Cardiac muscle cell (in vitro differentiated cells and primary cell): ENCODE measurements at regions not wholly inside any gene's neighbourhood (a gene's known extent, or its start where the extent isn't known, plus 50 kb on each side); places are given as distances from the start of the nearest gene placed in this dataset.

Source experiments
- DNase-seq, 2 donors: peaks; one replicate each; pipeline versions ENCODE4 v3.0.0 to v3.0.0-alpha.2; 2010 to 2017; ENCODE audit warnings: low read depth in 1 of 2, low spot score in 1 of 2
- H3K27ac ChIP-seq: fragments of 200-600 bp; sonication (generic); 2 replicates; pipeline ENCODE4 v1.5.1; 2016
- H3K27me3 ChIP-seq: fragments of 200-600 bp; sonication (generic); 2 replicates; pipeline ENCODE4 v1.6.0; 2016; ENCODE audit warnings: control low read depth
- H3K36me3 ChIP-seq: fragments of 200-600 bp; sonication (generic); 2 replicates; pipeline ENCODE4 v1.5.1; 2016; ENCODE audit warnings: control low read depth
- H3K4me1 ChIP-seq: fragments of 200-600 bp; sonication (generic); 2 replicates; pipeline ENCODE4 v1.8.1; 2017; ENCODE audit warnings: low read depth, mild to moderate bottlenecking, mixed run types
- H3K4me3 ChIP-seq: fragments of 200-600 bp; sonication (generic); 2 replicates; pipeline ENCODE4 v1.5.1; 2016; ENCODE audit warnings: mild to moderate bottlenecking
- H3K9me3 ChIP-seq: fragments of 200-600 bp; sonication (generic); 2 replicates; pipeline ENCODE4 v1.5.1; 2017; ENCODE audit warnings: low read depth, mild to moderate bottlenecking, control low read depth
- CTCF ChIP-seq: IDR thresholded peaks from 2 replicates; pipeline ENCODE4 v1.5.1; 2012; ENCODE audit warnings: low read depth, mild to moderate bottlenecking, low read length

- H3K27me3 ChIP-seq = no peaks in the 10 kb centered on the region
- TF ChIP-seq CTCF = no peak
- H3K27ac ChIP-seq = no peak overlapping the region
- peaks cover 8% of the 10 kb centered on the region for H3K4me1 ChIP-seq
- no peak overlapping the region for H3K4me3 ChIP-seq
- H3K9me3 ChIP-seq = no peaks in the 10 kb centered on the region
- no peaks in the 10 kb centered on the region for H3K36me3 ChIP-seq
- DNase-seq = no peak
Measured at GRCh38 chr19:46955813-46956371, 63.7 kb upstream of the NPAS1 start.

DNA sequence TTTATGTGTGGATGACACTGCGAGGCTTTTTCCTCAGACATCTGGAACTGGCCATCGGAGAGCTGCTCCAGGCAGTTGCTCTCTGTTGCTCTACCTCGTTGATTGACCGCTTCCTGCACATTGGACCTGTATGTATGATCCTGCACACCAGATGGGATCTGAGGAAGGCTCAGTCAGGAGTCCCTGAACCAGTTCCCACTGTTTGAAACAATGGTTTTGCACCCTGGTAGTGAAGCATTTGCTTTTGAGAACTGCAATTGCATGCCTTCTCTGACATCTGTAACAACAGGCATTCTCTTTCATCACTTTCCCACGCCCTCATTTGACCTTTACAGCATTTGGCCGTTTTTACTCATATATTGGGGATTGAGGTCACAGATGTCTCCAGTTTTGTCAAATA, 61.1 kb upstream of the NPAS1 start:
- DNase-seq = peak in 1 of 2 donors; percentile 70
- Histone ChIP-seq H3K27ac (peak overlapping the region; percentile 50), H3K9me3 (no peaks in the 10 kb centered on the region), H3K4me3 (no peak overlapping the region), H3K4me1 (peaks cover 8% of the 10 kb centered on the region), H3K27me3 (no peaks in the 10 kb centered on the region), H3K36me3 (no peaks in the 10 kb centered on the region)
- TF ChIP-seq CTCF = no peak

- Histone ChIP-seq H3K27ac (no peak overlapping the region), H3K9me3 (no peaks in the 10 kb centered on the region), H3K27me3 (no peaks in the 10 kb centered on the region), H3K4me3 (no peak overlapping the region), H3K4me1 (peaks cover 6% of the 10 kb centered on the region), H3K36me3 (no peaks in the 10 kb centered on the region)
- no peak for DNase-seq
- TF ChIP-seq CTCF = no peak
Measured at GRCh38 chr19:46959894-46960556, 59.6 kb upstream of the NPAS1 start.

DNA sequence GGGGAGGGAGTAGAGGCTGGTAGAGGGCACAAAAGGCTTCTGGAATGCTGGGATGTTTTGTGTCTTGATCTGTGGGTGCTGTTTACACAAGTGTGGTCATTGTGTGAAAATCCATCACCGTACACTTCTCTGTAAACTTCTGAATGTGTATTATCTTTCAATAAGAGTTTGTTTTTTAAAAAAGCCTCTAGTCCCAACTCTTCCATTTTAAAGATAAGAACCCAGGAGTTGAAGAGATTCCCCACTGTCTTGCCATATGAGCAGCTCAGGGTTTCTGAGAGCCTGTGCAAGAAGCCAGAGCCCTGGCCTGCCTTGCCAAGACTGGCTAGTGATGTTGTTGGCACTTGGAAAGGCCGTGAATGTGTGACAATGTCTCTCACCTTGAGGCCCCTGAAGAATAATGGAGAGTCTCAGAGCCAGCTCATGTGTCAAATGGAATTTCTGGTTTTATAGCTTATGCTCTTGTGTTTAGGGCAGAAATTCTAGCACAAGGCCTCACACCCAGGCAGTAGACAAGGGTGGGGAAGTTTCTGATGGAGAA, 57.5 kb upstream of the NPAS1 start:
- DNase-seq = no peak
- no peaks in the 10 kb centered on the region for H3K36me3 ChIP-seq
- H3K4me1 ChIP-seq = no peaks in the 10 kb centered on the region
- H3K9me3 ChIP-seq = no peaks in the 10 kb centered on the region
- no peak for TF ChIP-seq CTCF
- no peak overlapping the region for H3K4me3 ChIP-seq
- peak overlapping the region; percentile 13 for H3K27ac ChIP-seq
- H3K27me3 ChIP-seq = no peaks in the 10 kb centered on the region

DNA sequence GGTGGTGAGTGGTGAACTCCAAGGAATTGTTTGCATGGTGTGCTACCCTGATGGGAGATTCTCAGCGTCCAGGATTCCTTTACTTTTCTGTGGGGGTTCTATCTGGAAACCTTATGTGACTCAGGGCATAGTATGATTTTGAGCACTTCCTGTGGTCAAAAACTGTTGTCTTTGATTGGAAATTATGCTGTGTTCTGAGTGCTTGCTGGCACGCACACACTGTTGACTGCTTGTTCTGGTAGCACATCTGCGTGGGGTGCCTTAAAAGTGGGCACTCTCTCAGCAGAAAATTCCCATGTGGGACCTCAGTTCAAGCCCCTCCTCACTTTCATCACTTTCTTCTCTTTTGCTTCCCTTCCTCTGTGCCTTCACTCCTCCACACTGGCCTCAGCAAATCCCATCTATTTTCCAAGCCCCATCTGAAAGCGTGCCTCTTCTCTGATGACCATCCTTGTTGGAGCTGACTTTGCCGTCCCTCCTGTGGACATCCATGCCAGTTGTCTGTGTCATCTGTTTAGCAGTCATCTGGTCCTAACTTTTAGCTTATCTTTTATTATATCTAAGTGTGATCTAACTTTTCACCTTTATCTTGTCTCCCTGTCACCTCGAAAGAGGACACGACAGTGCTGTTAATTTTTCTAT, 56.4 kb upstream of the NPAS1 start:
- peak in 1 of 2 donors; percentile 96 for DNase-seq
- Histone ChIP-seq H3K4me3 (no peak overlapping the region), H3K27me3 (no peaks in the 10 kb centered on the region), H3K36me3 (no peaks in the 10 kb centered on the region), H3K9me3 (no peaks in the 10 kb centered on the region), H3K27ac (no peak overlapping the region), H3K4me1 (no peaks in the 10 kb centered on the region)
- TF ChIP-seq CTCF = no peak
